Breast epithelium (tissue), 3 donors: ENCODE measurements at regions not wholly inside any gene's neighbourhood (a gene's known extent, or its start where the extent isn't known, plus 50 kb on each side); places are given as distances from the start of the nearest gene placed in this dataset.

Source experiments
- POLR2A ChIP-seq: fragments of 450-650 bp; IDR thresholded peaks from one replicate; pipeline ENCODE4 v1.6.1; 2016; ENCODE audit warnings: antibody characterized with exemption, mild to moderate bottlenecking, moderate library complexity
- POLR2AphosphoS5 ChIP-seq, 3 donors: sonication (generic); formaldehyde crosslinking; IDR thresholded peaks; one replicate each; pipeline ENCODE4 v1.6.1; 2017; ENCODE audit warnings: antibody characterized with exemption in 3 of 3

- no peak for TF ChIP-seq POLR2A
- no peak for TF ChIP-seq POLR2AphosphoS5 (IDR thresholded peaks at IDR 0.05)
Measured at GRCh38 chr21:19771881-19772280, 1226.3 kb upstream of the NCAM2 start.
